Testis (tissue), 2 donors: ENCODE measurements at regions not wholly inside any gene's neighbourhood (a gene's known extent, or its start where the extent isn't known, plus 50 kb on each side); places are given as distances from the start of the nearest gene placed in this dataset.

ENCODE experiments used
- POLR2A ChIP-seq: fragments of 450-650 bp; IDR thresholded peaks from one replicate; pipeline ENCODE4 v1.6.1; 2017; ENCODE audit warnings: antibody characterized with exemption, mild to moderate bottlenecking, moderate library complexity
- TF ChIP-seq, protein P1 (sequence below), 3 experiments: fragments of 450-650 bp in 2 of 3; fragments of 200-600 bp in 1 of 3; sonication (generic) in 1 of 3; IDR thresholded peaks; one replicate each; pipeline ENCODE4 v1.5.1; 2016 to 2019; ENCODE audit warnings: antibody characterized with exemption in 3 of 3, mild to moderate bottlenecking in 2 of 3, moderate library complexity in 1 of 3

DNA sequence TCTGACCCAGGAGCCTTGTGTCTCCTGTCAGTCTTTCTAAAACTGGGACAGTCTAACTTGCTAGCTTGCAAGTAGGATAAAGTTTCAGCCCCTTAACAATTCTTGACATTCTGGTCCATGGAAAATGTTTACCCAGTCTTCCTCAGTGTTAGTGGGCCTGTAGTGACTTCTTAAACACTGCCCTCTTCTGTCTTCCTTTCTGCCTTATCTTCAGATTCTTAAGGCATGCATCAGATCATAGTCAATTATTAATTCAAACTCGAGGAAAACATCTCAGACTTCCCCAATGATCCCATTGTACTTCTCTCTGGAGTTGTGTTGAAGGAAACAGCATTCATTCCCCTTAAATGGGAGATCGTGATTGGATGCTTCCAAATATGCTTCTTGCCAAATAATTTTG is 1199.8 kb downstream of the DTWD2 start:
- no peak for TF ChIP-seq POLR2A
- TF ChIP-seq, protein P1, sequence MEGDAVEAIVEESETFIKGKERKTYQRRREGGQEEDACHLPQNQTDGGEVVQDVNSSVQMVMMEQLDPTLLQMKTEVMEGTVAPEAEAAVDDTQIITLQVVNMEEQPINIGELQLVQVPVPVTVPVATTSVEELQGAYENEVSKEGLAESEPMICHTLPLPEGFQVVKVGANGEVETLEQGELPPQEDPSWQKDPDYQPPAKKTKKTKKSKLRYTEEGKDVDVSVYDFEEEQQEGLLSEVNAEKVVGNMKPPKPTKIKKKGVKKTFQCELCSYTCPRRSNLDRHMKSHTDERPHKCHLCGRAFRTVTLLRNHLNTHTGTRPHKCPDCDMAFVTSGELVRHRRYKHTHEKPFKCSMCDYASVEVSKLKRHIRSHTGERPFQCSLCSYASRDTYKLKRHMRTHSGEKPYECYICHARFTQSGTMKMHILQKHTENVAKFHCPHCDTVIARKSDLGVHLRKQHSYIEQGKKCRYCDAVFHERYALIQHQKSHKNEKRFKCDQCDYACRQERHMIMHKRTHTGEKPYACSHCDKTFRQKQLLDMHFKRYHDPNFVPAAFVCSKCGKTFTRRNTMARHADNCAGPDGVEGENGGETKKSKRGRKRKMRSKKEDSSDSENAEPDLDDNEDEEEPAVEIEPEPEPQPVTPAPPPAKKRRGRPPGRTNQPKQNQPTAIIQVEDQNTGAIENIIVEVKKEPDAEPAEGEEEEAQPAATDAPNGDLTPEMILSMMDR (IDR thresholded peaks at IDR 0.05), result no peak
